ENCODE measurements at regions not wholly inside any gene's neighbourhood (a gene's known extent, or its start where the extent isn't known, plus 50 kb on each side); places are given as distances from the start of the nearest gene placed in this dataset.

DNA sequence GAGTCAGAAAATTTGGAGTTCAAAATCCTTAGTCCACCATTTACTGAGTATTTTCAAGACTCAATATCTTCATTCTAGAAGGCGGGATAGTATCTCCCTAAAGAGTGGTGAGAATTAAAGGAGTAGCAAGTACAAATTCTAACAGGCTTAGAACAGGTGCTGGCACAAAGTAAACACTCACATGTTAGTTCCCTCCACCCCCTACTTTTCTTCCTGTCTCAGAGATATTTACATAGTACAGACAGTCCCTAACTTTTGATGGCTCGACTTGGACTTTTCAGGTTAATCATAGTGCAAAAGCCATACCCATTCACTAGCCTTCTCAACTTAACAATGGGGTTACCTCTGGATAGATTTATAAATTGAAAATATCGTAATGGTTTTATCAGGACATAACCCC lies 476.2 kb upstream of the RASGRP1 start:
- no peak overlapping the region for H2AFZ ChIP-seq (ENCODE audit: low read depth, low read length)
- H3K27me3 ChIP-seq (ENCODE audit: insufficient read depth, low read length) = no peaks in the 10 kb centered on the region
- FAIRE-seq (no peak), DNase-seq (ENCODE audit: low read depth) (no peak)
- TF ChIP-seq, protein P1, sequence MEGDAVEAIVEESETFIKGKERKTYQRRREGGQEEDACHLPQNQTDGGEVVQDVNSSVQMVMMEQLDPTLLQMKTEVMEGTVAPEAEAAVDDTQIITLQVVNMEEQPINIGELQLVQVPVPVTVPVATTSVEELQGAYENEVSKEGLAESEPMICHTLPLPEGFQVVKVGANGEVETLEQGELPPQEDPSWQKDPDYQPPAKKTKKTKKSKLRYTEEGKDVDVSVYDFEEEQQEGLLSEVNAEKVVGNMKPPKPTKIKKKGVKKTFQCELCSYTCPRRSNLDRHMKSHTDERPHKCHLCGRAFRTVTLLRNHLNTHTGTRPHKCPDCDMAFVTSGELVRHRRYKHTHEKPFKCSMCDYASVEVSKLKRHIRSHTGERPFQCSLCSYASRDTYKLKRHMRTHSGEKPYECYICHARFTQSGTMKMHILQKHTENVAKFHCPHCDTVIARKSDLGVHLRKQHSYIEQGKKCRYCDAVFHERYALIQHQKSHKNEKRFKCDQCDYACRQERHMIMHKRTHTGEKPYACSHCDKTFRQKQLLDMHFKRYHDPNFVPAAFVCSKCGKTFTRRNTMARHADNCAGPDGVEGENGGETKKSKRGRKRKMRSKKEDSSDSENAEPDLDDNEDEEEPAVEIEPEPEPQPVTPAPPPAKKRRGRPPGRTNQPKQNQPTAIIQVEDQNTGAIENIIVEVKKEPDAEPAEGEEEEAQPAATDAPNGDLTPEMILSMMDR (IDR thresholded peaks at IDR 0.05; ENCODE audit: insufficient read depth, low read depth, low read length) = no peak
- TF ChIP-seq EZH2 (IDR thresholded peaks at IDR 0.05; ENCODE audit: insufficient read depth, low read length) = no peak
- no peaks in the 10 kb centered on the region for H3K36me3 ChIP-seq (ENCODE audit: insufficient read depth, low read length)
- no peak overlapping the region for H3K4me3 ChIP-seq (ENCODE audit: insufficient read depth, low read depth, low read length)
- Mint-ChIP-seq H3K9me3 (ENCODE audit: unreplicated experiment) (peaks cover 3% of the 10 kb centered on the region), H3K4me3 (ENCODE audit: unreplicated experiment) (no peak overlapping the region), H3K4me1 (ENCODE audit: low read depth, unreplicated experiment) (peaks cover 3% of the 10 kb centered on the region), H3K27me3 (ENCODE audit: low read depth, unreplicated experiment) (no peaks in the 10 kb centered on the region), H3K36me3 (ENCODE audit: low read depth, unreplicated experiment) (no peaks in the 10 kb centered on the region), H3K27ac (ENCODE audit: unreplicated experiment) (no peak overlapping the region)
- no peak overlapping the region for H3K4me2 ChIP-seq (ENCODE audit: low read length)
- no peaks in the 10 kb centered on the region for H4K20me1 ChIP-seq (ENCODE audit: insufficient read depth, low read length)
- no peak overlapping the region for H3K9ac ChIP-seq (ENCODE audit: low read length)
- no peaks in the 10 kb centered on the region for H3K9me3 ChIP-seq (ENCODE audit: insufficient read depth, low read depth, low read length)
- H3K27ac ChIP-seq (ENCODE audit: low read depth, low read length) = no peak overlapping the region
- H3K4me1 ChIP-seq (ENCODE audit: insufficient read depth, low read length) = no peaks in the 10 kb centered on the region
- no peaks in the 10 kb centered on the region for H3K79me2 ChIP-seq (ENCODE audit: insufficient read depth, low read length)

DNA sequence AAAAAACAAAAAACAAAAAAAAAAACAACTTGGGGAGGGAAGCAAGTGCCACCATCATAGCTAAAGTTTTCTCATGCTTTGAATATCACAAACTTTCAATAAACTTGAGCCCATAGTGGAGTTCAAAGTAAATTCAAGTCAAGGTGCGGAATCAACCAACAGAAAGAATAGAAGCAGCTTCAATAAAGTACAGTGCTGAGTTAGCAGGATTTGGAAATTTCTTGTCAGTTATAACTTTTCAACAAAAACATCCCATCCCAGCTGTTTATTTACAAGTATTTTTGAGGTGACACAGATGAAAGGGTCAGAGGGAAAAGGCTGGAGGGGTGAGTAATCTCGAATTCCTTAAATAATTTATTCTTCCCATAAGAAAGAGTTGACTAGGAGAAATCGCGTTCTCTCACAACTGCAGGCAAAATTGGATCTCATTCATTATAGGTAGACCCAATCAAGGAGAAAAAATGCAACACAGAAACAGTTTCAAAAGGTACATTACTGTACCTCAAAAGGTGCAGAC lies 477.4 kb upstream of the RASGRP1 start:
- H3K4me2 ChIP-seq (ENCODE audit: low read length) = no peak overlapping the region
- no peak overlapping the region for H3K27ac Mint-ChIP-seq (ENCODE audit: unreplicated experiment)
- H3K36me3 Mint-ChIP-seq (ENCODE audit: low read depth, unreplicated experiment) = no peaks in the 10 kb centered on the region
- no peak overlapping the region for H2AFZ ChIP-seq (ENCODE audit: low read depth, low read length)
- H4K20me1 ChIP-seq (ENCODE audit: insufficient read depth, low read length) = no peaks in the 10 kb centered on the region
- no peak overlapping the region for H3K27ac ChIP-seq (ENCODE audit: low read depth, low read length)
- TF ChIP-seq, protein P1 (IDR thresholded peaks at IDR 0.05; ENCODE audit: insufficient read depth, low read depth, low read length) = no peak
- no peak for TF ChIP-seq EZH2 (IDR thresholded peaks at IDR 0.05; ENCODE audit: insufficient read depth, low read length)
- H3K9me3 Mint-ChIP-seq (ENCODE audit: unreplicated experiment) = peaks cover 2% of the 10 kb centered on the region
- no peak overlapping the region for H3K4me3 ChIP-seq (ENCODE audit: insufficient read depth, low read depth, low read length)
- no peaks in the 10 kb centered on the region for H3K4me1 ChIP-seq (ENCODE audit: insufficient read depth, low read length)
- peaks cover 3% of the 10 kb centered on the region for H3K4me1 Mint-ChIP-seq (ENCODE audit: low read depth, unreplicated experiment)
- FAIRE-seq (no peak), DNase-seq (ENCODE audit: low read depth) (no peak)
- no peak overlapping the region for H3K4me3 Mint-ChIP-seq (ENCODE audit: unreplicated experiment)
- H3K27me3 Mint-ChIP-seq (ENCODE audit: low read depth, unreplicated experiment) = no peaks in the 10 kb centered on the region
- no peaks in the 10 kb centered on the region for H3K27me3 ChIP-seq (ENCODE audit: insufficient read depth, low read length)
- H3K79me2 ChIP-seq (ENCODE audit: insufficient read depth, low read length) = no peaks in the 10 kb centered on the region
- H3K9me3 ChIP-seq (ENCODE audit: insufficient read depth, low read depth, low read length) = no peaks in the 10 kb centered on the region
- H3K9ac ChIP-seq (ENCODE audit: low read length) = no peak overlapping the region
- H3K36me3 ChIP-seq (ENCODE audit: insufficient read depth, low read length) = no peaks in the 10 kb centered on the region

DNA sequence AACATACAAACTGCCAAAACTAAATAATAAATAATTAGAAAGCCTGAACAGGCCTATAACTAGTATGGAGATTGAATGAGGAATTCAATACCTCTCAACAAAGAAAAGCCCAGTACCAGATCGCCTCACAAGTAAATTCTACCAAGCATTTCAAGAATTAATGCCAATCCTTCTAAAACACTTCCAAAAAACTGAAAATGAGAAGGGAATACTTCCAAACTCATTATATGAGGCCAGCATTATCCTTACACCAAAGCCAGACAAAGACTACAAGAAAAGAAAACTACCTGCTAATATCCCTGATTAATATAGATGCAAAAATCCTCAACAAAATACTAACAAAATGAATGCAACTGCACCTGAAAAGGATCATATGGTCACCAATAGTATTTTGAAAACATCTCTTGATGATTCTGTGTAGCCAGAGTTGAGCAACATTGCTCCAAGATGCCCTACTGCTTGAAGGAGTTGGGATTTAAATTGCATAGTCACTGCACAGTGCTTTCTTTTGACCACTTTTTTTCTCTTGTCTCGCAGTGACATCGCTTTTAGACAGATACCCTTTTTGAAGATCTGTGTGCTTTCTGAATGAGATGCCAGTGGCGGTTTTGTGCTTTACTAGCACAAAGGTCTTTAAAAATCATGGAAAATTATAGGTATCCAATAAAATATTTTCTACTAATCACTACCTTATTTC lies 487.2 kb upstream of the RASGRP1 start:
- H3K36me3 Mint-ChIP-seq (ENCODE audit: low read depth, unreplicated experiment) = no peaks in the 10 kb centered on the region
- DNase-seq (ENCODE audit: low read depth) (no peak), FAIRE-seq (no peak)
- Histone ChIP-seq H3K9ac (ENCODE audit: low read length) (no peak overlapping the region), H3K4me1 (ENCODE audit: insufficient read depth, low read length) (no peaks in the 10 kb centered on the region), H3K9me3 (ENCODE audit: insufficient read depth, low read depth, low read length) (peaks cover 3% of the 10 kb centered on the region), H3K79me2 (ENCODE audit: insufficient read depth, low read length) (no peaks in the 10 kb centered on the region), H3K4me3 (ENCODE audit: insufficient read depth, low read depth, low read length) (no peak overlapping the region), H2AFZ (ENCODE audit: low read depth, low read length) (no peak overlapping the region), H3K4me2 (ENCODE audit: low read length) (no peak overlapping the region), H4K20me1 (ENCODE audit: insufficient read depth, low read length) (no peaks in the 10 kb centered on the region), H3K27me3 (ENCODE audit: insufficient read depth, low read length) (no peaks in the 10 kb centered on the region), H3K27ac (ENCODE audit: low read depth, low read length) (no peak overlapping the region), H3K36me3 (ENCODE audit: insufficient read depth, low read length) (no peaks in the 10 kb centered on the region)
- TF ChIP-seq EZH2 (IDR thresholded peaks at IDR 0.05; ENCODE audit: insufficient read depth, low read length) = no peak
- TF ChIP-seq, protein P1 (IDR thresholded peaks at IDR 0.05; ENCODE audit: insufficient read depth, low read depth, low read length) = no peak
- no peak overlapping the region for H3K27ac Mint-ChIP-seq (ENCODE audit: unreplicated experiment)
- peaks cover 8% of the 10 kb centered on the region for H3K4me1 Mint-ChIP-seq (ENCODE audit: low read depth, unreplicated experiment)
- H3K27me3 Mint-ChIP-seq (ENCODE audit: low read depth, unreplicated experiment) = no peaks in the 10 kb centered on the region
- no peak overlapping the region for H3K4me3 Mint-ChIP-seq (ENCODE audit: unreplicated experiment)
- H3K9me3 Mint-ChIP-seq (ENCODE audit: unreplicated experiment) = peaks cover 9% of the 10 kb centered on the region
